LNCAP (cell line): ENCODE measurements at regions not wholly inside any gene's neighbourhood (a gene's known extent, or its start where the extent isn't known, plus 50 kb on each side); places are given as distances from the start of the nearest gene placed in this dataset.

Source experiments
- TF ChIP-seq, protein P1 (sequence below): fragments of 450-650 bp; IDR thresholded peaks from 2 replicates; pipeline ENCODE4 v1.5.1; 2017; ENCODE audit warnings: mild to moderate bottlenecking

DNA sequence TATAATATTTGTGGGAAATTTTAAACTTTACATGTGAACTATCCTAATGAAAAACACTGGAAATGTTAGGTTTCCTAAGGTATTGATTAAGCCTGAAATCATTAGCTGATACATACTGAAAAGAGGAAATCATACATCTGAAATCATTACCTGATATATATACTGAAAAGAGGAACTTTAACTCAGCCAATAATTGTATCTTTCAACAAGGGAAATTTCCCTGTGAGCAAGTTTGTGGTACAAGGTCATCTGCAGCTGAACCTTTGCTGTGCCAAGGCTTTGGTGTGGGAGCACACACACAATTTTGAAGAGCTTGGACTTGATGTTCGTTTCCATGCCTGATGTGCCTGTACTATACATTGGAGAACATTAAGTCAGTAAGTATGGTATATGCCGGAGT, 131.9 kb upstream of the USP9X start:
- TF ChIP-seq, protein P1, sequence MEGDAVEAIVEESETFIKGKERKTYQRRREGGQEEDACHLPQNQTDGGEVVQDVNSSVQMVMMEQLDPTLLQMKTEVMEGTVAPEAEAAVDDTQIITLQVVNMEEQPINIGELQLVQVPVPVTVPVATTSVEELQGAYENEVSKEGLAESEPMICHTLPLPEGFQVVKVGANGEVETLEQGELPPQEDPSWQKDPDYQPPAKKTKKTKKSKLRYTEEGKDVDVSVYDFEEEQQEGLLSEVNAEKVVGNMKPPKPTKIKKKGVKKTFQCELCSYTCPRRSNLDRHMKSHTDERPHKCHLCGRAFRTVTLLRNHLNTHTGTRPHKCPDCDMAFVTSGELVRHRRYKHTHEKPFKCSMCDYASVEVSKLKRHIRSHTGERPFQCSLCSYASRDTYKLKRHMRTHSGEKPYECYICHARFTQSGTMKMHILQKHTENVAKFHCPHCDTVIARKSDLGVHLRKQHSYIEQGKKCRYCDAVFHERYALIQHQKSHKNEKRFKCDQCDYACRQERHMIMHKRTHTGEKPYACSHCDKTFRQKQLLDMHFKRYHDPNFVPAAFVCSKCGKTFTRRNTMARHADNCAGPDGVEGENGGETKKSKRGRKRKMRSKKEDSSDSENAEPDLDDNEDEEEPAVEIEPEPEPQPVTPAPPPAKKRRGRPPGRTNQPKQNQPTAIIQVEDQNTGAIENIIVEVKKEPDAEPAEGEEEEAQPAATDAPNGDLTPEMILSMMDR = no peak

DNA sequence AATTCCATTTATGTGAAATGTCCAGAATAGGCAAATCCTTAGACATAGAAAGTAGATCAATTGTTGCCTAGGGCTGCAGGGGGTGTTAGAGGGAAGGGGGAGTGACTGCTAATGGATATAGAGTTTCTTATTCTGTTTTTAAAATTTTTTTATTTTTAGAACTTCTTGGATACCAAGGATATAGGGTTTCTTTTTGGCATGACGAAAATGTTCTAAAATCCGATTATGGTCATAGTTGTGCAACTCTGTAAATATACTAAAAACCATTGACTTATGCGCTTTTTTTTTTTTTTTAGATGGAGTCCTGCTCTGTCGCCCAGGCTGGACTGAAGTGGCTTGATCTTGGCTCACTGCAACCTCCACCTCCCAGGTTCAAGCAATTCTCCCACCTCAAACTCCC, 125.2 kb upstream of the USP9X start:
- TF ChIP-seq, protein P1 = no peak

DNA sequence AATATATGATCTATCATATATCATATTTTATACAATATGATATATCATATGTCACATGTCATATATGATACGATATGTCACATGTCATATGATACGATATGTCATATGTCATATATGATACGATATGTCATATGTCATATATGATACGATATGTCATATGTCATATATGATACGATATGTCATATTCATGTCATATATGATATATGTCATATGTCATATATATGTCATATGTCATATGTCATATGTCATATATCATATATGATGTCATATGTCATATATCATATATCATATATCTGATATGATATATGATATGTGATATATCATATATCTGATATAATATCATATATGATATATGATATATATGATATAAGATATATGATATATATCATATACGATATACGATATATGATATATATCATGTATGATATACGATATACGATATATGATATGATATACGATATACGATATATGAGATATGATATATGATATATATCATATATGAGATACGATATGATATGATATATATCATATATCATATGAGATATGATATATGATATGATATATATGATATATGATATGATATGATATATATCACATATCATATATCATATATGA, 122.3 kb upstream of the USP9X start:
- TF ChIP-seq, protein P1 = no peak

DNA sequence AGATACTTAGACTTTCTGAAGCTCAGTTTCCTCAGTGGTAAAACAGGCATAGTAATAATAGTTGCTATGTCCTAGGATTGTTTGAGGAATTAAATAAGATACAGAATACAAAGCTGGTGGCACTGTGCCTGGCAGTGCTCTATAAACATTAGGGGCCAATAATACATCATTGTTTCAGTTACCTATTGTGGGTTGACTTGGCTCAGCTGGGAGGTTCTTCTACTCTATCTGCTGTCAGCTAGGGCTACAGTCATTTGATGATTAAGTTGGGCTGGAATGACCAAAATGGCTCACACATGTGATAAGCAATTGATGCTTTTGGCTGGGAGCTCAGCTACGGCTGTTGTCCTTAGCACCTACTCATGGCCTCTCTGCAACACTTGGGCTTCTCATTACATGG, 121.2 kb upstream of the USP9X start:
- TF ChIP-seq, protein P1 = no peak

DNA sequence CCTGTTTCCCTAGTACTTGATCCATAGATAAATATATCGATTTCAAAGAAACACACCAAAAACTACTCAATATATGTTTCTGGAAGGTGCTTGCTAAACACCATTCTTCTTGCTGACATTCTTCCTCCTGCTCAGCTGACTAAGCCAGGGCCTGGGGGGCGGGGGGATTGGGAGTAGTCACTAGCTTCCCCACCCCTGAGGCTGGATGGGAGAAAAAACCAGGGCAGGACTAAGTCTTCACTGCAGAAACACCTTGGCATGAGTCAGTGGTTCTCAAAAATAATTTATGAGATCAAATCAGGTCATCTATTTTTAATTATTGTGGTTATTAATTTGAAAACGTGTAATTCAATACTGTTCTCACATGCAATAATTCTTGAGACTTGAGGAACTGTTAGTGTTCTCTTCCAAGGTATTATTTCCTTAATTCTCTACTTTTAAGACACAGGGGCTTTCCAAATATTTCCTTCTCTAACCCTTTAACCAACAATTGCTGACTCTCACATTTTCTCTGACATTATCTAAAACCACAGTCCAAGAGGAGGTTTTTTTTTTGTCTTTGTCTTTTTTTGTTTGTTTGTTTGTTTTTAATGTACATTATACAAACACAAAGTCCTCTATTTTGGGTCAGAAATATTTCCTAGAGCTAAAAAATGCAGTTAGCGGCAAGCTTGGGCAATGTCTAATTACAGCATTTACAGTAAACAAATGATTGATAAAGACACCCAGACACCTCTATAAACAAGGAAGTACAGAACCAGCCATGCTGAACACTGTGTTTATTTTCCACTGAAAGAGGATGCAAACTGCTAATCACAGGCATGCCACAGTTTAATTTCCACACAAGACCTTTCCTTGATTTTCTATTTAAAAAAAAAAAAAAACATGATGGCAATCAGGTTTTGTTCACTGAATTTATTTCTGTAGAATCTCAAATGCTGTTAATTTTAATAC, 120.3 kb upstream of the USP9X start:
- TF ChIP-seq, protein P1 = no peak

DNA sequence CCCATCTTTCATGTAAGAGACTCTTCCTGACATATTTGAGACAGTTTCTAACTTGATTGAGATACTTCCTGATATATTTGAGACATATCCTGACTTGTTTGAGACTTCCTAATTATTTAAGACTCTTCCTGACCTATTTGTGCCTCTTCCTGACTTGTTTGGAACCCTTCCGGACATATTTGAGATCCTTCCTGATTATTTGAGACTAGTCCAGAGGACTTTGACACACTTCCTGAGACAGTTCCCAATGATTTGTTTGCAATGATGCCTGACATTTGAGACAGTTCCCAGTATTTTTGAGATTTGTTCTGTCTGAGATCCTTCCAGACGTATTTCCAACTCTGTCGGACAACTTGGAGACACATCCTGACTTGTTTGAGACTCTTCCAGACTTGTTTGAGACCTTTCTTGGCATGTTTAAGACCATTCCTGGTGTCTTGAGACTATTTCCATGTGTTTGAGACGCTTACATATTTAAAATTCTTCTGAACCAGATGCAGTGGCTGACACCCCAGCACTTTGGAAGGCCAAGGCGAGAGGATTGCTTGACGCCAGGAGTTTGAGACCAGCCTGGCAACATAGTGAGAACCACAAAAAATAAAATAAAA, 118.9 kb upstream of the USP9X start:
- TF ChIP-seq, protein P1 = no peak

DNA sequence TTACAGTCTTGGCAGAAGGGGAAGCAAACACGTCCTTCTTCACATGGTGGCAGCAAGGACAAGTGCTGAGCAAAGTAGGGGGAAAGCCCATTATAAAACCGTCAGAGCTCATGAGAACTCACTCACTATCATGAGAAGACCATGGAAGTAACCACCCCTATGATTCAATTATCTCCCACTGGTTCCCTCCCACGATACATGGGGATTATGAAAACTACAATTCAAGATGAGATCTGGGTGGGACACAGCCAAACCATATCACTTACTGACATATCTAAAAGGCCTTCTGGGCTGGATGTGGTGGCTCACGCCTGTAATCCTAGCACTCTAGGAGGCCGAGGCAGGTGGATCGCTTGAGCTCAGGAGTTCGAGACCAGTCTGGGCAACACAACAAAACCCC, 117.1 kb upstream of the USP9X start:
- TF ChIP-seq, protein P1 = no peak
